Activated CD8-positive, alpha-beta memory T cell treated with anti-CD3 and anti-CD28 coated beads for 36 hours (primary cell): ENCODE measurements at regions not wholly inside any gene's neighbourhood (a gene's known extent, or its start where the extent isn't known, plus 50 kb on each side); places are given as distances from the start of the nearest gene placed in this dataset.
"Not testable (repeated sequence)": the region's sequence is repeated elsewhere in the genome, so short reads cannot be mapped to it uniquely, and the experiment has no call there.

Source experiments
- CTCF ChIA-PET: fragments of 350-600 bp; sonication (Branson Sonifier 250); formaldehyde crosslinking; loops from one replicate; lab custom pipeline; 2021; ENCODE audit warnings: antibody characterized with exemption; lab: Charles Lee
- POLR2A ChIA-PET: fragments of 350-600 bp; sonication (Branson Sonifier 250); formaldehyde crosslinking; loops from one replicate; lab custom pipeline; 2021; ENCODE audit warnings: antibody characterized with exemption; lab: Charles Lee

GRCh38 chr12:127479256-127479655 lies 787.7 kb upstream of the TMEM132C start:
- POLR2A ChIA-PET: no interaction called here
- CTCF ChIA-PET: no interaction called here

DNA sequence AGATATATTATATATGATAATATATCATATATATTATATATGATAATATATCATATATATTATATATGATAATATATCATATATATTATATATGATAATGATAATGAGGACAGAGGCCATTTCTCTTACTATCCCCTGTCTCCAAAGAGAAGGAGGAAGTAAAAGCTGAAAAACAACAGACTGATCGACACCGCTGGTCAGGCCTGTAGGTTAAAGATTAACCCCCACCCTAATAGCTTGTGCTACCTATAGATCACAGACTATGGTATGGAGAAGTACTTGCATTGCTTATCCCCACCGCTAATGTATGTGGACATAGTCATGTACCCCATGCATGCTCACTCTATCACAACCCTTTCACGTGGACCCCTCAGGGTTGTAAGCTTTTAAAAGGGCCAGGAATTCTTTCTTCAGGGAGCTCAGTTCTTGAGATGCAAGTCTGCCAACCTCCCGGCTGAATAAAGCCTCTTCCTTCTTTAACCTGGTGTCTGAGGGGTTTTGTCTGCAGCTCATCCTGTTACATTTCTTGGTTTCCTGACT lies 786.1 kb upstream of the TMEM132C start:
- CTCF ChIA-PET: no interaction called here
- POLR2A ChIA-PET: no interaction called here

DNA sequence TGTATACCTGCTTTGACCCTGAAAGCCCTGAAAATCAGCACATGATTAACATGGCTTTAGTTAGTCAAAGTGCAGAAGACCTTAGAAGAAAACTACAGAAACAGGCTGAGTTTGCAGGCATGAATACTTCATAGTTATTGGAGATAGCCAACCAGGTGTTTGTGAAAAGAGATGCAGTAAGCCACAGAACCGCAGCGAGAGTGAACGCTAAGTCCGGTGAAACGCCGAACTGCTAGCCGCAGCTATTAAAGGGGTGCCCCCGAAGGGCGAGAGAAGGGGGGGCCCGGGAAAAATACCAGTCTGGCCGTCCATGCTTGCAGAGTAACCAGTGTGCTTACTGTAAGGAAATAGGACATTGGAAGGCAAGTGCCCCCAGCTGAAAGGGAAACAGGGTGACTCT lies 784.0 kb upstream of the TMEM132C start:
- POLR2A ChIA-PET: no interaction called here
- CTCF ChIA-PET: no interaction called here

- ChIA-PET POLR2A (no interaction called here), CTCF (no interaction called here)
Measured at GRCh38 chr12:127485528-127485927, 781.4 kb upstream of the TMEM132C start.

GRCh38 chr12:127487031-127487430 lies 779.9 kb upstream of the TMEM132C start:
- CTCF ChIA-PET: no interaction called here

GRCh38 chr12:127489061-127489460 lies 777.9 kb upstream of the TMEM132C start:
- POLR2A ChIA-PET: no interaction called here
- CTCF ChIA-PET: no interaction called here

More at GRCh38 chr12:127487031-127487430, 779.9 kb upstream of the TMEM132C start:
- POLR2A ChIA-PET: no interaction called here

GRCh38 chr12:127494961-127495915 lies 771.7 kb upstream of the TMEM132C start:
- CTCF ChIA-PET: no interaction called here

DNA sequence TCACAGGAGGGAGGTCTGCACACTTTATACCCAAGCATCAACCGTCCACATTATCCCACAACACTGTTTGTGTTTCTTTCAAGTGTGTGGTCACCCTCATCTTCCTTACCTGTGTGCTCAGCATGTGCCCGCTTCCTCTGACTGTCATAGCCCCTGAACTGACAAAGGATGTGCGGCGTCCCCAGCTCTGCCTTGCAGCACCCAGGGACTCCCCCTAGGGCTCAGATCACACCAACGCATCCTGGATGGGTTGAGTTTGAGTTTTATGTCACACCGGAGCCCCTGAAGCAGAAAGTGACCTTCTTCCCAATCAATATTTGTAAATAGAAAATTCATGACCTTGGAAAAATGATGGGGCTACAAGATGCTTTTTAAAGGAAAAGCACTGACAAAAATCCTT lies 770.7 kb upstream of the TMEM132C start:
- CTCF ChIA-PET: no interaction called here
- POLR2A ChIA-PET: no interaction called here

More at GRCh38 chr12:127494961-127495915, 771.7 kb upstream of the TMEM132C start:
- POLR2A ChIA-PET: no interaction called here

DNA sequence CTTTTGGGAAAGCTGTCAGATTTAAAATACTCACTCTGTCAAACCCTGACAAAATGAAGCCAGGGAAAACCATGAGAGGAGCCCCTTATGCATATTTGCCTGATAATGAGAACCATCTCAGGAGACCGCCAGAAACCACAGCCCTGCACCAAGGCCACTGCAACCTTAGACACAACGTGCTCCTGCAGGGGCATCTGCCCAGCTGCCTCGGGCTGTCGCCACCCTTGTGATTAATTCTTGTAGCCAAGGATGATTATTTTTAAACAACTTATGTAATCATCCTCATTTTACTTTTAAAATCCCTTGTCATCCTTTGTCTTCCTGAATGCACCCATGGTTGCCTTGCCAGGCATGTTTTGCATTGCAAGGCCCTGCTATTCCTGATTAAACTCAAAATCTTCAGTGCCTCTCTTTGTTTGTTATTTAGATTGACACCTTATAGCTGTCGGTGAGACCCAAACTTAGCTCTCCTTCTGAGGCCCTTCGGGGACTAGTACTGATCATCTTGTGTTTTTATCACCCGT lies 766.4 kb upstream of the TMEM132C start:
- CTCF ChIA-PET: no interaction called here

GRCh38 chr12:127501916-127502315 lies 765.1 kb upstream of the TMEM132C start:
- ChIA-PET POLR2A (no interaction called here), CTCF (no interaction called here)

More for the DNA sequence above, 766.4 kb upstream of the TMEM132C start:
- POLR2A ChIA-PET: no interaction called here

GRCh38 chr12:127503246-127503645 lies 763.7 kb upstream of the TMEM132C start:
- ChIA-PET POLR2A (no interaction called here), CTCF (no interaction called here)

- POLR2A ChIA-PET: not testable (repeated sequence)
Measured at GRCh38 chr12:127503996-127504395, 763.0 kb upstream of the TMEM132C start.

DNA sequence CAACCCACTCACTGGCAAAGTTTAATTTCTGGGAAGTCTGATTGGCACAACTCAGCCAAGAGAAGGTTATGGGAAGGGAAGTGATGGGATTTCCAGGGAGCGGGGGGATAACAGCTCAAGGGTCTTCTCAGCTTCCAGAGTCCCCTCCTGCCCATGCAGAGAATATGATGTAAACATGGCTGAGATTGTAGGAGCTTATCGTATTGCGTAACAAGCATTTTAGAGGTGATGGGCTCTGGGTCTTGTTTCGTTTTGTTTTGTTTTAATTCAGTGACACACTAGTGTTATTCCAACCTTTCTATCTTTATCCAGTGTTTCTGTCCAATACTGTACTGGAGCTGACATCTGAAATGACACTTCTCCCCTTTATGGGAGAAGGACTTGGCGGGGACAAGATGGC lies 762.1 kb upstream of the TMEM132C start:
- POLR2A ChIA-PET: no interaction called here
- CTCF ChIA-PET: no interaction called here

More at GRCh38 chr12:127503996-127504395, 763.0 kb upstream of the TMEM132C start:
- CTCF ChIA-PET: not testable (repeated sequence)

DNA sequence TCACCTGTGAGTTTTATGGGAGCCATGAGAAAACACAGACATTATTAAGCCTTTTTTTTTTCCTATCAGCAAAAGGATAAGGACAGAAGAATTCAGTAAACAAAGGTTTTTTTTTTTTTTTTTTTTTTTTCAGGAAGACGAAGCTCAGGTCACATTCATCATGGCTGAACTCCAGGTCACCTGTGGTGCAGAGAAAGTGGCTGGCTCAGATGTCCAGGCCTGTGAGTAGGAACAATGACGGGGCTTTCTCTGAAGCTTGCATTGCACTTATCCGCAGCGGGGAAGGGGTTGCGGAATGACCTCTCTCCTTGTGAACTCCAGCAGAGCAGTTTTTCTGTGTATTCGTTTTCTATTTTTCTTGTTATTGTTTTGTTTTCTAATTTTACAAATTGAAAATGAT lies 759.6 kb upstream of the TMEM132C start:
- POLR2A ChIA-PET: no interaction called here
- CTCF ChIA-PET: no interaction called here

DNA sequence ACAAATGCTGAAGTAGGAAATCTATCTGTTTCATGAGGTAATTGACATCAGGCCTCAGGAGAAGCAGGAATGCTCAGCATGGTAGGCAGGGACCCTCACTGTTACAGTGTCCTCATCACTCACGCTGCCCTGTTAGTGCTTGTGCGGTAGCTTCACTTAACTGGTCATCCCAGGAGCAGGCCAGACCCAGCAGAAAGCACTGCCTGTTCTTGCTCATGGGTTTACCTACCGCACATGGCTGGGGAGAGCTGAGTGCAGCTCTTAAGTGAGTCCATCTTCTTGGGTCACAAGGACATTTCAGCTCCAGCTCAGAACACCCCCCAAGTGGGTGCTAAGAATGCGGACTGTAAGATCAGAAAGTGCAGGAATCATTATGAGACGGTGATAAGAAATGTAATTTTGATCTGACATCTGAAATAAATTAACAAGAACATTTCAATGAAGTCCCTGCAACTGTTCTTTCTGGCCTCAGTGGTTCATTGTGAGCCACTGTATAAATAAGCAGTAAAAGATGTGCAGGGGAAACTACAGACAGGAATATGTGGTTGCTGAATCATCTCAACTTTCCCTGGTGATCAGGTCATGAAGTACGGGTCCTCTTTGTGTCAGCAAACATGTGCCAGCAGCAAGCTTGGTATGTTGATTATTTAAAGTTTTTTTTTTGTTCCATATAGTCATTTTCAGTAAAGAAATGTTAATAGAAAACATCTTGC lies 757.7 kb upstream of the TMEM132C start:
- POLR2A ChIA-PET: no interaction called here
- CTCF ChIA-PET: no interaction called here

GRCh38 chr12:127515941-127516340 lies 751.0 kb upstream of the TMEM132C start:
- ChIA-PET POLR2A (no interaction called here), CTCF (no interaction called here)

DNA sequence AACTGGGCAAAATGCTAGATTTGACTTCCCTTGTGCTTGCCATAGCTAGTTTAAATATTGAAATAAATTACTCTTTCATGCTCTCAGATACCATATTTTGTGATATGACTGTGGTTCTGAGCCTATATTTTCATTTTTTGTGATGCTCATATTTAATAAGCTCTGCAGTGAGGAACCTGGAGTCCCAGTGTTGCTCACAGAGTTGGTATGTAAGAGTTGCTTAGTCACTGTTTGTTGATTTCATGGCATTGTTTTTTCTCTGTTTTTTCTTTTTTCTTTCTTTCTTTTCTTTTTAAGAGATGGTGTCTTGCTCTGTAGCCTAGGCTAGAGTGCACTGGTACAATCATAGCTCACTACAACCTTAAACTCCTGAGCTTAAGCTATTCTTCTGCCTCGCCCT lies 750.5 kb upstream of the TMEM132C start:
- ChIA-PET CTCF (no interaction called here), POLR2A (no interaction called here)

DNA sequence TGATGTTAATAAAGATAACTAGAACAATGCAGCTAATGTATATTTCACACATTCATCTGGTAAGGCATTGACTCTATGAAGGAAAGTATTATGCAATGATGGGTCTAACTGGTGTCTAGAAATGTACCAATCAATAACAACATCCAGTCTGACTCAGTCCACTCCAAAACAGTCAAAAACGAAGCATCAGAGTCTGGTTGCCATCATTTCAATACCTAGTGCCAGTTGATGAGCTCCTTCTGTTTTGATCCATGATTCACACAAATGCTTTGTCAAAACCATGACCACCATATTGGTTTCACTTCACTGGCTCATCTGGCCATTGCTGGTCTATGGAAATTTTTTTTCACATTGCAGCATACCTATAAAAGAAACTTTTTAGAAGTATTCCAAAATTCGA lies 747.2 kb upstream of the TMEM132C start:
- CTCF ChIA-PET: no interaction called here
- POLR2A ChIA-PET: no interaction called here

DNA sequence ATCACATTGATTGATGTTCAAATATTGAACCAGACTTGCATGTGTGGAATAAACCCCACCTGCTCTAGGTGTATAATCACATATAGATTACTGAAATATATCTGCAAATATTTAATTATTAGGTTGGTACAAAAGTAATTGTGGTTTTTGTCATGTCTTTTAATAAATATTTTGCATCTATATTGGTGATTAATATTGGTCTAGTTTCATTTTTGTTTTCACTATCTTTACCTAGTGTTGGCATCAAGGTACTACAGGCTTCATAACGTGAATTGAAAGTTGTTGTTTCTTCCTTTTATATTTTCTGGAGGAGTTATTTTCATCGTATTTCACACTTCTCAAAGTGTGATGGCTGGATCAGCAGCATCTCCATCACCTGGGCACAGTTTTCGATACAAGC lies 740.0 kb upstream of the TMEM132C start:
- POLR2A ChIA-PET: no interaction called here
- CTCF ChIA-PET: no interaction called here

DNA sequence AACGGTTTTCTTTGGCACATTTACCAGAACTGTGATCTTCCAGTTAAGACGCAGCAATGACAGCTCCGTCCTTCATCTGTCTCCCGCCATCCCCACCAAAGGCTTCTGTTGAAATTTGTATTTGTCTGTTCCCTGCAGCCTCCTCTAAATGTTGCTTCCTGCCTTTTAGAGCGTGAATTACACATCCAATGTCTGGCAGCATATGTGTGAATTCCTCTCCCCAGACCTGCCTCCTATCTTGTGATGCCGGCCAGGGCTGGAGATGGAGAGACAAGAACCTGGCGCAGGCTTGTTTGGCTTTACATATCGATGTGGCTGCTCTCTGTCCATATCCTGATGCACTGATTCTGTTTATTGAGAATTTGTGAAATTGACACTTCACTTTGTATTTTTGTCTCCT lies 738.4 kb upstream of the TMEM132C start:
- POLR2A ChIA-PET: no interaction called here
- CTCF ChIA-PET: no interaction called here
